Spleen (tissue), 11 donors: ENCODE measurements at regions not wholly inside any gene's neighbourhood (a gene's known extent, or its start where the extent isn't known, plus 50 kb on each side); places are given as distances from the start of the nearest gene placed in this dataset.

Source experiments
- DNase-seq: peaks from one replicate; pipeline ENCODE4 v3.0.0-alpha.2; 2020
- H3K27ac ChIP-seq, 8 donors: fragments of 200-600 bp; sonication (generic) in 7 of 8; 1 replicate in 4 of 8; 2 replicates in 4 of 8; pipeline versions ENCODE4 v1.5.0 to v1.8.0; 2016 to 2021; ENCODE audit warnings: inconsistent platforms in 4 of 8, mild to moderate bottlenecking in 4 of 8, moderate library complexity in 1 of 8
- H3K27me3 ChIP-seq, 7 donors: fragments of 200-600 bp; sonication (generic) in 6 of 7; replicated peaks in 1 of 7; 1 replicate in 4 of 7; 2 replicates in 3 of 7; pipeline versions ENCODE4 v1.5.0 to v1.8.0; 2016 to 2021; ENCODE audit warnings: inconsistent platforms in 3 of 7, mild to moderate bottlenecking in 1 of 7
- H3K36me3 ChIP-seq, 6 donors: fragments of 200-600 bp; sonication (generic) in 5 of 6; 1 replicate in 4 of 6; 2 replicates in 2 of 6; pipeline versions ENCODE4 v1.5.0 to v1.8.0; 2016 to 2021; ENCODE audit warnings: inconsistent platforms in 2 of 6
- H3K4me1 ChIP-seq, 6 donors: fragments of 200-600 bp; sonication (generic) in 5 of 6; 1 replicate in 3 of 6; 2 replicates in 3 of 6; pipeline versions ENCODE4 v1.5.0 to v1.8.0; 2016 to 2021; ENCODE audit warnings: inconsistent platforms in 3 of 6
- H3K4me3 ChIP-seq, 8 donors: fragments of 200-600 bp; sonication (generic) in 7 of 8; 1 replicate in 4 of 8; 2 replicates in 4 of 8; pipeline versions ENCODE4 v1.5.0 to v1.8.0; 2016 to 2021; ENCODE audit warnings: inconsistent platforms in 4 of 8, mild to moderate bottlenecking in 4 of 8, moderate library complexity in 2 of 8
- H3K9me3 ChIP-seq, 8 donors: fragments of 200-600 bp; sonication (generic) in 7 of 8; 1 replicate in 4 of 8; 2 replicates in 4 of 8; pipeline versions ENCODE4 v1.5.0 to v1.8.0; 2016 to 2021; ENCODE audit warnings: inconsistent platforms in 4 of 8
- POLR2A ChIP-seq, 3 donors: fragments of 450-650 bp; IDR thresholded peaks; one replicate each; pipeline ENCODE4 v1.5.1; 2017; ENCODE audit warnings: antibody characterized with exemption in 3 of 3, mild to moderate bottlenecking in 1 of 3
- POLR2AphosphoS5 ChIP-seq, 3 donors: sonication (generic); formaldehyde crosslinking; IDR thresholded peaks; one replicate each; pipeline ENCODE4 v1.5.1; 2017; ENCODE audit warnings: antibody characterized with exemption in 3 of 3
- WGBS, 5 donors: extraction: QIAGEN DNeasy Blood & Tissue Kit in 3 of 5; methylation state at CpG; one replicate each; pipeline versions ENCODE4 v1.1.5 to v1.1.7; 2013 to 2018; 5-methylcytosine and 5-hydroxymethylcytosine counted together
- intact Hi-C: fragments of 100-400 bp; cut with DNase I; formaldehyde crosslinking; loops from one replicate; pipeline ENCODE4 v1.15.0; 2023; ENCODE audit warnings: low total_unique reads
- small RNA-seq, 4 donors: library from RNA; depleted of rRNA; stranded (forward); fragments of <200 nt; gene quantifications; one replicate each; pipeline ENCODE3, GENCODE V24; 2016
- TF ChIP-seq, protein P1 (sequence below), 11 experiments: fragments of 200-600 bp in 7 of 11; fragments of 450-650 bp in 4 of 11; sonication (generic) in 4 of 11; IDR thresholded peaks in 8 of 11; conservative IDR thresholded peaks in 3 of 11; 1 replicate in 7 of 11; 2 replicates in 4 of 11; pipeline versions ENCODE4 v1.4.0 to v1.8.0; 2016 to 2021; ENCODE audit warnings: antibody characterized with exemption in 11 of 11, inconsistent platforms in 4 of 11, mild to moderate bottlenecking in 1 of 11
- donor health status: healthy with polysubstance abuse.
- donor health status: DM: no; HTN: no; CAD: no; lungs with moderate emphysema.
- donor health status: DM: no; HTN: no; CAD: no.
- donor health status: Bipolar disorder and iron deficiency.
- donor health status: healthy.
- donor health status: DM: no; HTN: no; CAD: no.
- donor health status: DM: yes; HTN: yes; CAD: no.

- WGBS, 5 donors = 26 to 65% (median 62%) methylated on average over 2 of the region's 2 CpGs
- intact Hi-C loops = no loop called here
- Histone ChIP-seq H3K9me3 (peaks cover 0 to 7% (median 1%) of the 10 kb centered on the region in 8 donors), H3K4me3 (no peak overlapping the region), H3K27ac (no peak overlapping the region), H3K4me1 (no peaks in the 10 kb centered on the region), H3K36me3 (no peaks in the 10 kb centered on the region), H3K27me3 (no peaks in the 10 kb centered on the region)
- no peak for DNase-seq
- TF ChIP-seq POLR2A (IDR thresholded peaks at IDR 0.05) = no peak
- no peak for TF ChIP-seq POLR2AphosphoS5 (IDR thresholded peaks at IDR 0.05)
- TF ChIP-seq, protein P1, sequence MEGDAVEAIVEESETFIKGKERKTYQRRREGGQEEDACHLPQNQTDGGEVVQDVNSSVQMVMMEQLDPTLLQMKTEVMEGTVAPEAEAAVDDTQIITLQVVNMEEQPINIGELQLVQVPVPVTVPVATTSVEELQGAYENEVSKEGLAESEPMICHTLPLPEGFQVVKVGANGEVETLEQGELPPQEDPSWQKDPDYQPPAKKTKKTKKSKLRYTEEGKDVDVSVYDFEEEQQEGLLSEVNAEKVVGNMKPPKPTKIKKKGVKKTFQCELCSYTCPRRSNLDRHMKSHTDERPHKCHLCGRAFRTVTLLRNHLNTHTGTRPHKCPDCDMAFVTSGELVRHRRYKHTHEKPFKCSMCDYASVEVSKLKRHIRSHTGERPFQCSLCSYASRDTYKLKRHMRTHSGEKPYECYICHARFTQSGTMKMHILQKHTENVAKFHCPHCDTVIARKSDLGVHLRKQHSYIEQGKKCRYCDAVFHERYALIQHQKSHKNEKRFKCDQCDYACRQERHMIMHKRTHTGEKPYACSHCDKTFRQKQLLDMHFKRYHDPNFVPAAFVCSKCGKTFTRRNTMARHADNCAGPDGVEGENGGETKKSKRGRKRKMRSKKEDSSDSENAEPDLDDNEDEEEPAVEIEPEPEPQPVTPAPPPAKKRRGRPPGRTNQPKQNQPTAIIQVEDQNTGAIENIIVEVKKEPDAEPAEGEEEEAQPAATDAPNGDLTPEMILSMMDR (IDR thresholded peaks at IDR 0.05 in 8 of 11, conservative IDR thresholded peaks at IDR 0.05 in 3 of 11) = no peak
Measured at GRCh38 chr6:54784011-54784410, 62.6 kb upstream of the FAM83B start.

DNA sequence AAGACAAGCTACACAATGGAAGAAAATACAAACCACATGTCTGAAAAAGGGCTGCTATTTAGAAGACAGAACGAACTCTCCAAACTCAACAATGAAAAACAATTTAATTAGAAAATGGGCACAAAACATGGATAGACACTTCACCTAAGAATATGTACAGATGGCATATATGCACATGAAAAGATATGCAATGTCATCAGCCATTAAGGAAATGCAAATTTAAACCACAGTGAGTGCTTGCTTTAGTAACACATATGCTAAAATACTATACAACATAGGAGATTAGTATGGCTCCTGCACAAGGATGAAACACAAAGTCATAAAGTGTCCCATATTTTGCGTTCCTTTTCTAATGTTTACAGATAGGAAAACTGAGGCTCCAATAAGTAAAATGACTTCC lies 60.4 kb upstream of the FAM83B start:
- H3K4me1 ChIP-seq = no peaks in the 10 kb centered on the region
- 85 to 90% (median 86%) methylated on average over 2 of the region's 2 CpGs for WGBS, 5 donors
- H3K4me3 ChIP-seq = no peak overlapping the region
- TF ChIP-seq, protein P1 (IDR thresholded peaks at IDR 0.05 in 8 of 11, conservative IDR thresholded peaks at IDR 0.05 in 3 of 11) = no peak
- TF ChIP-seq POLR2A (IDR thresholded peaks at IDR 0.05) = no peak
- no peak for TF ChIP-seq POLR2AphosphoS5 (IDR thresholded peaks at IDR 0.05)
- peaks cover 0 to 8% (median 0%) of the 10 kb centered on the region in 8 donors for H3K9me3 ChIP-seq
- intact Hi-C loops = no loop called here
- no peaks in the 10 kb centered on the region for H3K27me3 ChIP-seq
- DNase-seq = no peak
- H3K36me3 ChIP-seq = no peaks in the 10 kb centered on the region
- H3K27ac ChIP-seq = no peak overlapping the region

DNA sequence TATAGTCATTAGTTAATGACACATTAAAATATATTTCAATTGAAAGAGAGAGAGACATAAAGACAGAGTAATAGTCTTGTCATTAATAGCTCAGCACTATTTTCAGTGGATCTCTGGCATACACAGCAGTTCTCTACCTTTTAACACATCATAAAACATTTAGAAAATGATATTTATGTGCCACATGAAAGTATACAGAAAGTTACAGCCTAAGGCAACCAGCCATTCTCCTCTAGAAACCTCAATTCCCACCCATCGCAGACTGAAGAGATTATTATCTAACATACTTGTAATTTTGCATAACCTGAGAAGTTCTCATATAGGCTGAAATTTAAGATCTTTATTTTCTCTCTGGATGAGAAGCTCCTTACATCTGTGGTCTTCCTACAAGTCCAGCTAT lies 58.7 kb upstream of the FAM83B start:
- no peak overlapping the region for H3K4me3 ChIP-seq
- H3K27me3 ChIP-seq = no peaks in the 10 kb centered on the region
- peaks cover 0 to 8% (median 0%) of the 10 kb centered on the region in 8 donors for H3K9me3 ChIP-seq
- no peak overlapping the region for H3K27ac ChIP-seq
- no peaks in the 10 kb centered on the region for H3K36me3 ChIP-seq
- DNase-seq = no peak
- H3K4me1 ChIP-seq = no peaks in the 10 kb centered on the region
- 84 to 94% (median 87%) methylated on average over 1 of the region's 1 CpG for WGBS, 5 donors
- intact Hi-C loops = no loop called here
- TF ChIP-seq, protein P1 (IDR thresholded peaks at IDR 0.05 in 8 of 11, conservative IDR thresholded peaks at IDR 0.05 in 3 of 11) = no peak
- no peak for TF ChIP-seq POLR2AphosphoS5 (IDR thresholded peaks at IDR 0.05)
- TF ChIP-seq POLR2A (IDR thresholded peaks at IDR 0.05) = no peak

Small RNA genes lying in the stretch of these regions (small RNA-seq; reads per million reads assigned to genes)
- gene RNU6-1023P = 0 reads per million in 4 donors
